Type B pancreatic cell (in vitro differentiated cells): ENCODE measurements at regions not wholly inside any gene's neighbourhood (a gene's known extent, or its start where the extent isn't known, plus 50 kb on each side); places are given as distances from the start of the nearest gene placed in this dataset.
"Not testable (repeated sequence)": the region's sequence is repeated elsewhere in the genome, so short reads cannot be mapped to it uniquely, and the experiment has no call there.

Source experiments
- DNase-seq: peaks from one replicate; pipeline ENCODE4 v3.0.0; 2021; ENCODE audit warnings: mixed read lengths; ENCODE audit not compliant: unreplicated experiment; ENCODE audit errors: extremely low spot score
- H3K27ac Mint-ChIP-seq: 2 replicates; pipeline ENCODE4 v1.8.0; 2021; ENCODE audit warnings: mild to moderate bottlenecking, mixed read lengths
- H3K27me3 Mint-ChIP-seq: 2 replicates; pipeline ENCODE4 v1.8.0; 2021; ENCODE audit warnings: mixed read lengths
- H3K36me3 Mint-ChIP-seq: 2 replicates; pipeline ENCODE4 v1.8.0; 2021; ENCODE audit warnings: mixed read lengths
- H3K4me1 Mint-ChIP-seq: one replicate; pipeline ENCODE4 v1.8.0; 2021; ENCODE audit warnings: mixed read lengths; ENCODE audit not compliant: unreplicated experiment
- H3K4me3 Mint-ChIP-seq: 2 replicates; pipeline ENCODE4 v1.8.0; 2021; ENCODE audit warnings: mild to moderate bottlenecking, mixed read lengths
- H3K9me3 Mint-ChIP-seq: 2 replicates; pipeline ENCODE4 v1.8.0; 2021; ENCODE audit warnings: mixed read lengths
- CTCF ChIP-seq: fragments of 200-600 bp; sonication (generic); conservative IDR thresholded peaks from 2 replicates; pipeline ENCODE4 v1.5.0; 2021; ENCODE audit warnings: antibody characterized with exemption, mild to moderate bottlenecking

- no peaks in the 10 kb centered on the region for H3K4me1 Mint-ChIP-seq
- H3K36me3 Mint-ChIP-seq: no peaks in the 10 kb centered on the region
- no peak for DNase-seq
- H3K4me3 Mint-ChIP-seq: no peak overlapping the region
- H3K9me3 Mint-ChIP-seq: no peaks in the 10 kb centered on the region
- no peak overlapping the region for H3K27ac Mint-ChIP-seq
- no peak for TF ChIP-seq CTCF
- peaks cover 2% of the 10 kb centered on the region for H3K27me3 Mint-ChIP-seq
Observed at GRCh38 chr16:13479549-13479948, 440.4 kb upstream of the ERCC4 start.

- Mint-ChIP-seq H3K36me3 (no peaks in the 10 kb centered on the region), H3K4me3 (no peak overlapping the region), H3K27me3 (peaks cover 2% of the 10 kb centered on the region), H3K4me1 (no peaks in the 10 kb centered on the region), H3K27ac (no peak overlapping the region), H3K9me3 (peaks cover 4% of the 10 kb centered on the region)
- DNase-seq: no peak
- TF ChIP-seq CTCF: no peak
Observed at GRCh38 chr16:13480801-13481200, 439.2 kb upstream of the ERCC4 start.

- no peak for TF ChIP-seq CTCF
- Mint-ChIP-seq H3K27ac (no peak overlapping the region), H3K4me1 (no peaks in the 10 kb centered on the region), H3K27me3 (no peaks in the 10 kb centered on the region), H3K4me3 (no peak overlapping the region), H3K36me3 (no peaks in the 10 kb centered on the region), H3K9me3 (peaks cover 5% of the 10 kb centered on the region)
- no peak for DNase-seq
Observed at GRCh38 chr16:13483121-13483520, 436.8 kb upstream of the ERCC4 start.

- not testable (repeated sequence) for H3K4me1 Mint-ChIP-seq, H3K36me3 Mint-ChIP-seq, H3K4me3 Mint-ChIP-seq, H3K9me3 Mint-ChIP-seq, H3K27ac Mint-ChIP-seq, DNase-seq
- H3K27me3 Mint-ChIP-seq: peaks cover 18% of the 10 kb centered on the region
Observed at GRCh38 chr16:13489416-13489815, 430.5 kb upstream of the ERCC4 start.

GRCh38 chr16:13492046-13492445 lies 427.9 kb upstream of the ERCC4 start:
- Mint-ChIP-seq H3K27ac (no peak overlapping the region), H3K9me3 (no peaks in the 10 kb centered on the region)

GRCh38 chr16:13503960-13504635 lies 415.9 kb upstream of the ERCC4 start:
- Mint-ChIP-seq H3K4me1 (no peaks in the 10 kb centered on the region), H3K9me3 (peaks cover 9% of the 10 kb centered on the region), H3K27me3 (peaks cover 12% of the 10 kb centered on the region), H3K4me3 (no peak overlapping the region), H3K27ac (no peak overlapping the region), H3K36me3 (no peaks in the 10 kb centered on the region)
- TF ChIP-seq CTCF: no peak
- no peak for DNase-seq

More at GRCh38 chr16:13492046-13492445, 427.9 kb upstream of the ERCC4 start:
- no peaks in the 10 kb centered on the region for H3K36me3 Mint-ChIP-seq
- H3K27me3 Mint-ChIP-seq: peaks cover 18% of the 10 kb centered on the region
- no peak for TF ChIP-seq CTCF
- H3K4me1 Mint-ChIP-seq: no peaks in the 10 kb centered on the region
- no peak for DNase-seq
- H3K4me3 Mint-ChIP-seq: no peak overlapping the region
